IMR-90 (cell line): ENCODE measurements at regions not wholly inside any gene's neighbourhood (a gene's known extent, or its start where the extent isn't known, plus 50 kb on each side); places are given as distances from the start of the nearest gene placed in this dataset.

ENCODE experiments used
- ATAC-seq: fragments of 200-7000 bp; cut with Tn5 transposase; 2 replicates; pipeline ENCODE4 v1.9.1; 2020; ENCODE audit warnings: low read depth, mild to moderate bottlenecking, moderate library complexity
- BruUV-seq: library from RNA; stranded (reverse); fragments of 400-500 nt; replicated peaks from 2 replicates; lab custom pipeline; 2021; lab: Mats Ljungman, UMichigan
- CTCF ChIA-PET: fragments of 300-600 bp; formaldehyde crosslinking; extraction: SDS; loops from one replicate; lab custom pipeline; 2021; ENCODE audit warnings: antibody characterized with exemption; lab: Yijun Ruan, JAX
- POLR2A ChIA-PET: fragments of 300-600 bp; sonication (Branson Sonifier 250); formaldehyde crosslinking; loops from one replicate; lab custom pipeline; 2022; ENCODE audit warnings: antibody characterized with exemption; ENCODE audit not compliant: unreplicated experiment; lab: Charles Lee
- DNase-seq: peaks from one replicate; pipeline ENCODE4 v3.0.0; 2013
- H2AFZ ChIP-seq: replicated peaks from 2 replicates; pipeline ENCODE3; 2013; ENCODE audit warnings: low read length, mild to moderate bottlenecking; ENCODE audit not compliant: poor library complexity
- H2AK5ac ChIP-seq: 2 replicates; pipeline ENCODE4 v1.6.1; 2013; ENCODE audit warnings: low read depth, low read length, inconsistent platforms
- H2AK9ac ChIP-seq: replicated peaks from 2 replicates; pipeline ENCODE3; 2013; ENCODE audit warnings: mild to moderate bottlenecking, low read depth, low read length, moderate library complexity; ENCODE audit not compliant: poor library complexity
- H2BK120ac ChIP-seq: 2 replicates; pipeline ENCODE4 v1.6.1; 2013; ENCODE audit warnings: low read depth, low read length, inconsistent platforms
- H2BK15ac ChIP-seq: 3 replicates; pipeline ENCODE4 v1.6.1; 2013; ENCODE audit warnings: low read depth, low read length, inconsistent platforms
- H2BK20ac ChIP-seq: 2 replicates; pipeline ENCODE4 v1.6.1; 2013; ENCODE audit warnings: low read depth, mild to moderate bottlenecking, inconsistent platforms, low read length, moderate library complexity
- H2BK5ac ChIP-seq: 2 replicates; pipeline ENCODE4 v1.6.1; 2013; ENCODE audit warnings: mild to moderate bottlenecking, low read depth, low read length, inconsistent platforms; ENCODE audit not compliant: poor library complexity, severe bottlenecking
- H3K14ac ChIP-seq: replicated peaks from 2 replicates; pipeline ENCODE4 v1.6.1; 2013; ENCODE audit warnings: low read depth, low read length, inconsistent platforms
- H3K18ac ChIP-seq: 2 replicates; pipeline ENCODE4 v1.6.1; 2013; ENCODE audit warnings: low read depth, low read length, control low read depth
- H3K23ac ChIP-seq: 2 replicates; pipeline ENCODE4 v1.6.1; 2013; ENCODE audit warnings: low read depth, low read length, inconsistent platforms
- H3K27ac ChIP-seq: 2 replicates; pipeline ENCODE4 v1.5.1; 2013; ENCODE audit warnings: mild to moderate bottlenecking, control low read depth, low read length; ENCODE audit not compliant: insufficient read depth
- H3K27me3 ChIP-seq: 2 replicates; pipeline ENCODE4 v1.6.1; 2013; ENCODE audit warnings: low read length; ENCODE audit not compliant: control insufficient read depth, insufficient read depth
- H3K36me3 ChIP-seq: 2 replicates; pipeline ENCODE4 v1.6.1; 2013; ENCODE audit warnings: low read length, mixed read lengths; ENCODE audit not compliant: control insufficient read depth, insufficient read depth
- H3K4ac ChIP-seq: 2 replicates; pipeline ENCODE4 v1.6.1; 2013; ENCODE audit warnings: low read depth, low read length, inconsistent platforms
- H3K4me1 ChIP-seq: 2 replicates; pipeline ENCODE4 v1.6.1; 2013; ENCODE audit warnings: low read length, mixed read lengths; ENCODE audit not compliant: control insufficient read depth, insufficient read depth
- H3K4me2 ChIP-seq: 2 replicates; pipeline ENCODE4 v1.6.1; 2013; ENCODE audit warnings: low read depth, mild to moderate bottlenecking, control low read depth, low read length, moderate library complexity
- H3K4me3 ChIP-seq: 2 replicates; pipeline ENCODE4 v1.5.1; 2013; ENCODE audit warnings: low read depth, mild to moderate bottlenecking, control low read depth, low read length, moderate library complexity; ENCODE audit not compliant: insufficient read depth
- H3K56ac ChIP-seq: 2 replicates; pipeline ENCODE4 v1.6.1; 2013; ENCODE audit warnings: low read length, inconsistent platforms; ENCODE audit not compliant: insufficient read depth; ENCODE audit errors: extremely low read depth
- H3K79me1 ChIP-seq, 2 experiments: 2 replicates each; pipeline ENCODE4 v1.6.1; 2013; ENCODE audit warnings: low read length in 2 of 2, inconsistent platforms in 1 of 2, low read depth in 1 of 2
- H3K9ac ChIP-seq: 2 replicates; pipeline ENCODE4 v1.6.1; 2013; ENCODE audit warnings: low read depth, low read length, control low read depth
- H3K9me1 ChIP-seq: 2 replicates; pipeline ENCODE4 v1.6.1; 2013; ENCODE audit warnings: low read length, inconsistent platforms; ENCODE audit not compliant: insufficient read depth
- H3K9me3 ChIP-seq: 2 replicates; pipeline ENCODE4 v1.6.1; 2013; ENCODE audit warnings: low read length; ENCODE audit not compliant: control insufficient read depth, insufficient read depth
- H4K20me1 ChIP-seq: 2 replicates; pipeline ENCODE4 v1.6.1; 2013; ENCODE audit warnings: low read length, inconsistent platforms; ENCODE audit not compliant: insufficient read depth
- H4K5ac ChIP-seq: 2 replicates; pipeline ENCODE4 v1.6.1; 2013; ENCODE audit warnings: mild to moderate bottlenecking, low read depth, low read length, control low read depth
- H4K8ac ChIP-seq, 2 experiments: 2 replicates each; pipeline ENCODE4 v1.6.1; 2013; ENCODE audit warnings: low read depth in 2 of 2, low read length in 2 of 2, control low read depth in 1 of 2, inconsistent platforms in 1 of 2
- H4K91ac ChIP-seq: 2 replicates; pipeline ENCODE4 v1.6.1; 2013; ENCODE audit warnings: low read depth, low read length, inconsistent platforms; ENCODE audit not compliant: insufficient read depth
- BHLHE40 ChIP-seq: fragments of 150-350 bp; IDR thresholded peaks from 2 replicates; pipeline ENCODE4 v1.6.1; 2016; ENCODE audit warnings: mild to moderate bottlenecking, low read depth, low read length
- CEBPB ChIP-seq: IDR thresholded peaks from 2 replicates; pipeline ENCODE4 v1.6.1; 2012; ENCODE audit warnings: low read depth, low read length, improper control_type of control experiment
- CHD1 ChIP-seq: IDR thresholded peaks from 2 replicates; pipeline ENCODE4 v1.6.1; 2012; ENCODE audit warnings: low read depth, low read length, improper control_type of control experiment
- ELK1 ChIP-seq: fragments of 150-350 bp; IDR thresholded peaks from 2 replicates; pipeline ENCODE4 v1.6.1; 2016; ENCODE audit warnings: low read depth, mild to moderate bottlenecking, low read length, moderate library complexity, borderline replicate concordance
- FOS ChIP-seq: fragments of 150-350 bp; IDR thresholded peaks from 2 replicates; pipeline ENCODE4 v1.6.1; 2016; ENCODE audit warnings: low read depth, low read length
- MXI1 ChIP-seq: IDR thresholded peaks from 2 replicates; pipeline ENCODE4 v1.6.1; 2012; ENCODE audit warnings: low read depth, mild to moderate bottlenecking, low read length, moderate library complexity, borderline replicate concordance
- POLR2A ChIP-seq: IDR thresholded peaks from 2 replicates; pipeline ENCODE4 v1.6.1; 2012; ENCODE audit warnings: mild to moderate bottlenecking, low read depth, low read length
- RCOR1 ChIP-seq: IDR thresholded peaks from 2 replicates; pipeline ENCODE4 v1.6.1; 2012; ENCODE audit warnings: mild to moderate bottlenecking, low read length, improper control_type of control experiment; ENCODE audit not compliant: insufficient replicate concordance
- SMC3 ChIP-seq: fragments of 150-350 bp; IDR thresholded peaks from 2 replicates; pipeline ENCODE4 v1.6.1; 2016; ENCODE audit warnings: low read depth, mild to moderate bottlenecking, antibody characterized with exemption, low read length, moderate library complexity
- USF2 ChIP-seq: fragments of 150-350 bp; IDR thresholded peaks from 2 replicates; pipeline ENCODE4 v1.6.1; 2017; ENCODE audit warnings: mild to moderate bottlenecking, antibody characterized with exemption, low read length, low read depth
- dilution Hi-C: fragments of 300-500 bp; cut with HindIII; formaldehyde crosslinking; loops from one replicate; pipeline ENCODE4 v1.14.3; 2018; ENCODE audit warnings: low sequenced_read_pairs; ENCODE audit not compliant: unreplicated experiment
- in situ Hi-C: fragments of 300-500 bp; cut with MboI; formaldehyde crosslinking; loops from 3 replicates; pipeline ENCODE4 v1.14.3; 2019; ENCODE audit warnings: low sequenced_read_pairs, inconsistent platforms, mixed read lengths
- intact Hi-C: fragments of 100-400 bp; cut with micrococcal nuclease; formaldehyde crosslinking; loops from 2 replicates; pipeline ENCODE4 v1.10.0; 2022

- dilution Hi-C loops (no loop called here), intact Hi-C loops (no loop called here), in situ Hi-C loops (no loop called here)
- Histone ChIP-seq H2AK5ac (no peak overlapping the region), H2AK9ac (no peak overlapping the region), H3K4ac (no peak overlapping the region), H3K4me2 (no peak overlapping the region), H3K56ac (no peak overlapping the region), H2BK5ac (no peak overlapping the region), H4K8ac (no peak overlapping the region), H3K9ac (no peak overlapping the region), H3K4me3 (no peak overlapping the region), H2BK15ac (no peak overlapping the region), H2AFZ (no peak overlapping the region), H3K79me1 (no peaks in the 10 kb centered on the region), H3K14ac (no peak overlapping the region), H2BK20ac (no peak overlapping the region), H3K27ac (no peak overlapping the region), H3K27me3 (no peaks in the 10 kb centered on the region), H2BK120ac (no peak overlapping the region), H4K5ac (no peak overlapping the region), H3K4me1 (no peaks in the 10 kb centered on the region), H4K91ac (no peak overlapping the region), H3K36me3 (no peaks in the 10 kb centered on the region), H3K9me3 (no peaks in the 10 kb centered on the region), H3K18ac (no peak overlapping the region), H4K20me1 (no peaks in the 10 kb centered on the region), H3K9me1 (no peaks in the 10 kb centered on the region), H3K23ac (no peak overlapping the region)
- TF ChIP-seq MXI1 (no peak), FOS (no peak), RCOR1 (no peak), POLR2A (no peak), ELK1 (no peak), USF2 (no peak), BHLHE40 (no peak), CEBPB (no peak), CHD1 (no peak), SMC3 (no peak)
- ATAC-seq (no peak), DNase-seq (no peak)
- CTCF ChIA-PET: no interaction called here
- POLR2A ChIA-PET: no interaction called here
- no TSS peak for BruUV-seq
Observed at GRCh38 chr1:88250915-88251314, 433.2 kb upstream of the PKN2 start.
